DND-41 (cell line): ENCODE measurements at regions not wholly inside any gene's neighbourhood (a gene's known extent, or its start where the extent isn't known, plus 50 kb on each side); places are given as distances from the start of the nearest gene placed in this dataset.

Experiments used
- ATAC-seq: fragments of 200-7000 bp; cut with Tn5 transposase; 3 replicates; pipeline ENCODE4 v1.9.1; 2021; ENCODE audit warnings: low read depth; ENCODE audit not compliant: insufficient read depth
- DNase-seq: peaks from one replicate; pipeline ENCODE4 v3.0.0-alpha.2; 2020
- H2AFZ ChIP-seq: 2 replicates; pipeline ENCODE4 v1.6.0; 2012; ENCODE audit warnings: low read depth, low read length
- H3K27ac ChIP-seq: 2 replicates; pipeline ENCODE4 v1.5.1; 2012; ENCODE audit warnings: low read length, inconsistent platforms
- H3K27me3 ChIP-seq: fragments of 200-600 bp; sonication (generic); 2 replicates; pipeline ENCODE4 v1.6.0; 2012; ENCODE audit warnings: low read length, mild to moderate bottlenecking, inconsistent platforms; ENCODE audit not compliant: insufficient read depth, poor library complexity
- H3K36me3 ChIP-seq: 2 replicates; pipeline ENCODE4 v1.5.1; 2012; ENCODE audit warnings: low read length, inconsistent platforms; ENCODE audit not compliant: insufficient read depth
- H3K4me1 ChIP-seq: 2 replicates; pipeline ENCODE4 v1.5.1; 2012; ENCODE audit warnings: mild to moderate bottlenecking, low read length; ENCODE audit not compliant: insufficient read depth
- H3K4me2 ChIP-seq: 2 replicates; pipeline ENCODE4 v1.6.0; 2012; ENCODE audit warnings: mild to moderate bottlenecking, moderate library complexity, low read length, inconsistent platforms; ENCODE audit not compliant: insufficient read depth
- H3K4me3 ChIP-seq, 2 experiments: fragments of 200-600 bp in 1 of 2; shearing (Covaris generic) in 1 of 2; 2 replicates each; pipeline ENCODE4 v1.5.1; 2012 to 2016; ENCODE audit warnings: inconsistent platforms in 2 of 2, low read length in 2 of 2, mild to moderate bottlenecking in 2 of 2, low read depth in 1 of 2, moderate library complexity in 1 of 2
- H3K79me2 ChIP-seq: 2 replicates; pipeline ENCODE4 v1.6.0; 2012; ENCODE audit warnings: low read length, inconsistent platforms; ENCODE audit not compliant: insufficient read depth
- H3K9ac ChIP-seq: 2 replicates; pipeline ENCODE4 v1.6.0; 2012; ENCODE audit warnings: low read depth, mild to moderate bottlenecking, inconsistent platforms, low read length, moderate library complexity
- H3K9me3 ChIP-seq: 2 replicates; pipeline ENCODE4 v1.5.1; 2012; ENCODE audit warnings: low read length, moderate library complexity, mild to moderate bottlenecking, inconsistent platforms; ENCODE audit not compliant: insufficient read depth, severe bottlenecking
- H4K20me1 ChIP-seq: 2 replicates; pipeline ENCODE4 v1.6.0; 2012; ENCODE audit warnings: low read length; ENCODE audit not compliant: insufficient read depth
- CTCF ChIP-seq: IDR thresholded peaks from 2 replicates; pipeline ENCODE4 v1.5.1; 2012; ENCODE audit warnings: borderline replicate concordance, low read length, moderate library complexity, mild to moderate bottlenecking; ENCODE audit not compliant: poor library complexity, severe bottlenecking; ENCODE audit errors: extremely low read depth
- EZH2 ChIP-seq: IDR thresholded peaks from 3 replicates; pipeline ENCODE4 v1.6.1; 2012; ENCODE audit warnings: borderline replicate concordance, low read depth, mild to moderate bottlenecking, moderate library complexity, low read length, inconsistent platforms; ENCODE audit not compliant: severe bottlenecking

GRCh38 chr11:90326647-90327046, 103.8 kb upstream of the CHORDC1 start:
- Histone ChIP-seq H3K79me2 (no peaks in the 10 kb centered on the region), H3K4me2 (no peak overlapping the region), H3K27ac (no peak overlapping the region), H2AFZ (no peak overlapping the region), H3K4me3 (no peak overlapping the region), H3K4me1 (no peaks in the 10 kb centered on the region), H3K9ac (no peak overlapping the region), H4K20me1 (no peaks in the 10 kb centered on the region), H3K36me3 (no peaks in the 10 kb centered on the region), H3K9me3 (no peaks in the 10 kb centered on the region), H3K27me3 (no peaks in the 10 kb centered on the region)
- no peak for DNase-seq
- no peak for TF ChIP-seq CTCF
- no peak for TF ChIP-seq EZH2
- ATAC-seq, result no peak

DNA sequence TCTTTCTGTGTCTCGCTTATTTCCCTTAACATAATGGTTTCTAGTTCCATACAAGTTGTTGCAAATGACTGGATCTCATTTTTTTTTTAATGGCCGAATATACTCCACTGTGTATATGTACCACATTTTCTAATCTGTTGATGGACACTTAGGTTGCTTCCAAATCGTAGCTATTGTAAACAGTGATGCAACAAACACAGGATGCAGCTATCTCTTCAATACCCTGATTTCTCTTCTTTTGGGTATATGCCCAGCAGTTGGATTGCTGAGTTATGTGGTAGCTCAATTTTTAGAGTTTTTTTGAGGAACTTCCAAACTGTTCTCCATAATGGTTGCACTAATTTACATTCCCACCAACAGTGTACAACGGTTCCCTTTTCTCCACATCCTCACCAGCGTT, 100.4 kb upstream of the CHORDC1 start:
- no peaks in the 10 kb centered on the region for H3K9me3 ChIP-seq
- no peak overlapping the region for H3K4me2 ChIP-seq
- H3K36me3 ChIP-seq, result no peaks in the 10 kb centered on the region
- no peaks in the 10 kb centered on the region for H3K4me1 ChIP-seq
- no peak for ATAC-seq
- no peaks in the 10 kb centered on the region for H3K27me3 ChIP-seq
- DNase-seq, result no peak
- H3K4me3 ChIP-seq, result no peak overlapping the region
- no peak overlapping the region for H2AFZ ChIP-seq
- H3K79me2 ChIP-seq, result no peaks in the 10 kb centered on the region
- no peaks in the 10 kb centered on the region for H4K20me1 ChIP-seq
- no peak overlapping the region for H3K27ac ChIP-seq
- H3K9ac ChIP-seq, result no peak overlapping the region
- TF ChIP-seq EZH2, result no peak
- no peak for TF ChIP-seq CTCF

DNA sequence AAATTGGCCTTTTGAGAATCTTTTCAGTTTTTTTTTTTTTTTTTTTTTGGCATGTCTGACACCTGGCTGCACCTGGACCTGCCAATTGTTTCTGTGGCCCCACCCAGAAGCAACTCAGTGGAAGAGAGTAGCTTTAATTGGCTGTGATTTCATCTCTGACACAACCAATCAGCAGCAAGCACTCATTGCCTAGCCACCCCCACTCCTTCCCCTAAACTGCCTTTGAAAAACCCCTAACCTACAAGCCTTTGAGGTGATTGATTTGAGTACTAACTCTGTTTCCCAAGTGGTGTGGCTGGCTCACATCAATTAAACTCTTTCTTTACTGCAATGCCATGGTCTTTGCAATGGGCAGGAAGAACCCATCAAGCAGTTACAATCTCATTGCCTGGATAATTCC, 98.2 kb upstream of the CHORDC1 start:
- Histone ChIP-seq H2AFZ (no peak overlapping the region), H3K79me2 (no peaks in the 10 kb centered on the region), H3K27ac (no peak overlapping the region), H3K9me3 (no peaks in the 10 kb centered on the region), H3K27me3 (no peaks in the 10 kb centered on the region), H3K36me3 (no peaks in the 10 kb centered on the region), H3K4me2 (no peak overlapping the region), H4K20me1 (no peaks in the 10 kb centered on the region), H3K4me3 (no peak overlapping the region), H3K4me1 (no peaks in the 10 kb centered on the region), H3K9ac (no peak overlapping the region)
- TF ChIP-seq CTCF (no peak), EZH2 (no peak)
- DNase-seq (no peak), ATAC-seq (no peak)

- no peak overlapping the region for H3K27ac ChIP-seq
- ATAC-seq (no peak), DNase-seq (no peak)
- H2AFZ ChIP-seq, result no peak overlapping the region
- no peaks in the 10 kb centered on the region for H3K79me2 ChIP-seq
- no peaks in the 10 kb centered on the region for H3K36me3 ChIP-seq
- H3K4me1 ChIP-seq, result no peaks in the 10 kb centered on the region
- H3K4me2 ChIP-seq, result no peak overlapping the region
- TF ChIP-seq CTCF, result no peak
- H3K9ac ChIP-seq, result no peak overlapping the region
- H3K27me3 ChIP-seq, result no peaks in the 10 kb centered on the region
- H3K4me3 ChIP-seq, result no peak overlapping the region
- no peaks in the 10 kb centered on the region for H4K20me1 ChIP-seq
- H3K9me3 ChIP-seq, result no peaks in the 10 kb centered on the region
These were observed 95.8 kb upstream of the CHORDC1 start for GRCh38 chr11:90318651-90319050.
